Choroid plexus epithelial cell (primary cell): ENCODE measurements at regions not wholly inside any gene's neighbourhood (a gene's known extent, or its start where the extent isn't known, plus 50 kb on each side); places are given as distances from the start of the nearest gene placed in this dataset.

ENCODE experiments used
- DNase-seq: peaks from one replicate; pipeline ENCODE4 v3.0.0-alpha.2; 2010; ENCODE audit warnings: low read depth
- H3K4me3 ChIP-seq: 2 replicates; pipeline ENCODE4 v1.5.1; 2011; ENCODE audit warnings: low read depth, mild to moderate bottlenecking, control low read depth, low read length, moderate library complexity
- CTCF ChIP-seq: conservative IDR thresholded peaks from 2 replicates; pipeline ENCODE4 v1.5.1; 2011; ENCODE audit warnings: low read depth, mild to moderate bottlenecking, control low read depth, inconsistent platforms, low read length, moderate library complexity

GRCh38 chr6:80480421-80481157 is 374.1 kb downstream of the BCKDHB start:
- H3K4me3 ChIP-seq: no peak overlapping the region
- no peak for TF ChIP-seq CTCF
- DNase-seq: no peak

GRCh38 chr6:80478030-80478429 is 371.6 kb downstream of the BCKDHB start:
- no peak overlapping the region for H3K4me3 ChIP-seq
- no peak for TF ChIP-seq CTCF
- DNase-seq: no peak

DNA sequence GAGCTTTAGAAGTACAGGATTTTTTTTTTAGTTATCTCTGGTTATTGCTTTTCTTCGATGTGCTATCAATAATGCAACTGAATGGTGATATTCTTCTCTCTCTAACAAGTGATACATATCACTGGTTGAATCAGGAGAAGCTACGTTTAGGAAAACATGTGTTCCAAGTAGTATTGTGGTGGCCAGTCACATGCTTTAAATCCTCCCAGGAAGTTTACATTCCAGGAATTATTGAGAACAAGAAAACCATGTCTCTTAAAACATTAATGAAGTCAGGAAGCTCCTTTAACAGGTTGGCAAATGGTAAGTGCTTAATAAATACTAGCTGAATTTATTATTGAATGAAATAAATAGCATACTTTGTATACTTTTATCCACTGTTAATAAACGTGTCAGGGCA is 371.1 kb downstream of the BCKDHB start:
- TF ChIP-seq CTCF: no peak
- H3K4me3 ChIP-seq: no peak overlapping the region
- DNase-seq: peak; percentile 54

- no peak for DNase-seq
- no peak overlapping the region for H3K4me3 ChIP-seq
- TF ChIP-seq CTCF: no peak
Observed at GRCh38 chr6:80472271-80472670, 365.8 kb downstream of the BCKDHB start.

DNA sequence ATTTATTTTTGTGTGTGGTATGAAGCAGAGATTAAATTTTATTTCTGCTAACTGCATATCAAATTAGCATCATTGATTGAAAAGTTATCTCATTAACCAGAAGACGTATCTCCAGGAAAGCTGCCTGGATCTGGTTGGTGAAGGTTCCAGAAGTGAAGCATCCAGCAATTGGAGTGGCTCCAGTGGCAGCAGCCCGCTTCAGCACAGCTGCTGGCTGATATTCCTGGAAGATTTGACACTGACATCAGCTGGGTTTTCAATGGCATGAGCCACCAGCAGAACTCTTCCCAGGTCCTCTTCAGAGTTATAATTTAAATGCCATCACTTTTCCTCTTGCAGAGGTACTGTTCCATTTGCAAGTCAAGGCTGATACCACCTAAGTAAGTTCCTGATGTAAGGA is 363.5 kb downstream of the BCKDHB start:
- DNase-seq: no peak
- H3K4me3 ChIP-seq: no peak overlapping the region
- TF ChIP-seq CTCF: no peak

DNA sequence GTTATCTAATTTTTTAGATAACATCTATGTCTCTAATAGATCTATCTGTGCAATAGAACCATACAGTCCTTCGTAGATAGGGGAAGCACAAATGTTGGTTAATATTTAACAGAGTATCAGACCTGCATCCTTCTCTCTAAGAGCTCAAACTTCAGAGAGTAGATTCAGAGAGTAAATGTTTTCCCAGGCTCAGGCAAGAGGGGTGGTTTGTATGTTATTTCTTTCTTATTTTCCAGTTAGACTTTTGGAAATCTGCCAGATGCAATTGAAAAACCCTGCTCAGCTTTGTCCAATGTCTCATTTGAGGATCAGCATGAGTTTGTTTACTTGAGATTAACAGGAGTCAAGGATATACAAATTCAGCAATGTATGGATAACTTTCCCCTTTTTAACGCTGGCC is 361.9 kb downstream of the BCKDHB start:
- no peak overlapping the region for H3K4me3 ChIP-seq
- DNase-seq: peak; percentile 44
- TF ChIP-seq CTCF: no peak

DNA sequence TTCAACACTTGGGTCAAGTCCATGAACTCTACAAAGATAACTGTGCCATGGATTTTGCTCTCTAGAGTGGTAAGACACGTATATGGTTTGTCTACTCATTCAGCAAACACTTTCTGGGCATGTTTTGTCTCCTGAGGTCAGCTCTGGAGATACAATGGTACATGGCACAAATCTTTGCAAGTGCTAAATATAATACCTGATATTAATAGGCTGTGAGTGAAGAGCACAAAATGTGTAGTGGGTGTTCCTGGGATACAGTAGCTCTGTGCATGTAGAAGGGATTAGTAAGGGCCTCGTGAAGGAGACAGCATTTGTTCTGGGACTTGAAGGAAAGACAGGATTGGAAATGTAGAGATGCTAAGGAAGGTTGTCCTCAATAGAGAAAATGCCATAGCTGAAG is 360.9 kb downstream of the BCKDHB start:
- no peak for TF ChIP-seq CTCF
- no peak overlapping the region for H3K4me3 ChIP-seq
- no peak for DNase-seq
